ENCODE measurements at regions not wholly inside any gene's neighbourhood (a gene's known extent, or its start where the extent isn't known, plus 50 kb on each side); places are given as distances from the start of the nearest gene placed in this dataset.

DNA sequence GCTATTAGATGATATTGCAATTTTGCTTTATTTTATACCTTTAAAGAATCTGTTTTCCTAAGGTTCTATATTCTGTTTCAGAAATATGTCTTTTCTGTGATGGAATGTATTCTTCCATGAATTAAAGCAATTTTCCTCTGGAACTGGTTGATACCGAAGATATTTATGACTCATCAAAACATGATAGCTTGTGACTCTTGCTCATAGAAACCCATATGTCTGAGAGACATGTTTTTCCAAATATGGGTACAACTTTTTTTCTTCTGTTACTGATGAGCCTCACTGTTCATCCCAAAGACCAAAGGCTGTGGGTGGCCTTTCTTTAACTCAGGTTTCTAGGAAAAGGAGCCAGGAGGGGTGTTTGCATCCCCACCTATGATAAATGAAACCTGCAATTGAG is 126.1 kb upstream of the PAPPA start:
- intact Hi-C loops (cut with DNase I, micrococcal nuclease): no loop called here
- DNase-seq (no peak), ATAC-seq (no peak)

DNA sequence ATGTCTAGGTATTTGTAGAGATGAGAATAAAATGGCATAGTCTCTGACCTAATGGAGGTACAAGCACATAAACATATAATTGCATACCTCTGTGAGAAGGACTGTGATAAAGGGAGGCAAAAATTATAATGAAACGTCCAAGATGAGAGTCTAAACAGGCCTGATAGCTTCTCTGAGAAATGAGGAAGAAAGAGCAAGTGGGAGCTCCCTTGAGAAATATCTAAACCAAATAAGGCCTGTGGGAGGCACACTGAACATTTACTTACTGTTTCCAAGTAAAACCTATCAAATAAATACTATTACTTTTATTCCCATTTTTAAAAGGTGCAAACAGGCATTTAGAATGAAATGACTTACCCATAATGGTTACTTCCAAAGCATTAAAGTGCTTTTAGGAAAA is 125.6 kb upstream of the PAPPA start:
- intact Hi-C loops (cut with DNase I, micrococcal nuclease): no loop called here
- ATAC-seq: no peak
- DNase-seq: no peak

DNA sequence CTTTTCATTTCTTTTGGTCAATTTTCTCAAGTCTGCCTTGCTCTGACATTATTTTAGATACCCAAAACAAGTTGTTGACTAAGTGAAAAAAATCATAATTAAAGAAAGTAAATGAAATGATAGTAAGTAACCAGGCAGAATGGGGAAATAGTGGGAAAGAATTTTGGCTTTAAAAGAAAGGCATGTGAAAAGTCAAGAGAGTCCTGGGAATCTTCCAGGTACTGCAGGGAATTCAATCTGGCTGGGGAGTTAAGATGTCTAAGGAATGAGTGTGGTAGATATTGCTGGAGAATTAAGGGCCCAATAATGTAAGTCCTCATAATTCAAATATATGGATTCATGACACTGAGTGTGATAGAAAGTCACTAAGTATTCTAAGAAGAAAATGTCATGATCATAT is 123.1 kb upstream of the PAPPA start:
- ATAC-seq: no peak
- DNase-seq: no peak
- intact Hi-C loops (cut with DNase I, micrococcal nuclease): no loop called here

DNA sequence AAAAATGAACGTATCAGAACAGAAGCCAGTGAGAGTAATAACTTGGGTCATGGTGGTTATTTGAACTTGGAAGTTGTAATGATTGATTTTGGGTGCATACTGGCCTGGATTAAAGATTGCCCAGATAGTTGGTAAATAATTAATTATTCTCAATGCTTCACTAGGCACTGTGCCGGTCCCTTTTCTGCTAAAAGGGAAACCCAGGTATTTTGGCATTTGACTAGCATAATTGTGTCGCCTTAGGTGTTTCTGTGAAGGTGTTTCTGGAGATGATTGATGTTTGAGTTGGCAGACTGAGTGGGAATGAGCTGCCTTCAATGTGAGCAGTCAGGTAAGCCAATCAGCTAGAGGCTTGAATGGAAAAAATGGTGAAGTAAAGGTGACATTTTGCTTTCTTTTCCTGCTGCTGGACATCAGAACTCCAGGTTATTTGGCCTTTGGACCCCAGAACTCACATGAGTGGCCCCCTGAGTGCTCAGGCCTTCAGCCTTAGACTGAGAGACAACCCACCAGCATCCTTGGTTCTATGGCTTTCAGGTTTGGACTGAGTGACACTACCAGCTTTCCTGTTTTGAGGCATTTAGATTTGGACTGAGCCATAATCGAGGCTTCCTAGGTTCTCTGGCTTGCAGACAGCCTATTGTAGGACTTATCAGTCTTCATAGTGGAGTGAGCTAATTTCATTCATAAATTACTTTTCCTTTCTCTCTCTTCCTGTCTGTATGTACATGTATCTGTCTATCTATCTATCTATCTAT is 120.7 kb upstream of the PAPPA start:
- ATAC-seq (no peak), DNase-seq (no peak)
- intact Hi-C loops (cut with DNase I, micrococcal nuclease): no loop called here

DNA sequence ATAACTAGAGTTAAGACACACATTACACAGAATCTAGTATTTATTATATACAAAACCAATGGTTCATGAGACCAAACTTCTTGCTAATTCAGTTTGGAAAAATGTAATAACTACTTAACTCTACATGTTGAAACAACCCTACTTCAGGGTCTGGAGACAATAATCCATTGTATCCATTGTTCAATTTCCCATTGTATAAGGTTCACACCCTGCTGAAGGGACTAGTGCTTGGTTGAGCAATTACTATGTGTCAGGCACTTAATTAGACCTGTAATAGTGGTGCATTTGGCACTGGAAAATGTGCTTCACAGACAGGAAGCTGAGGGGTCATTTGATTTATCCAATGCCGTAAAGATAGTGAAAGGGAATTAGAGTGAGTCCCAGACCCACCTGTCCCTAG is 114.3 kb upstream of the PAPPA start:
- DNase-seq (no peak), ATAC-seq (no peak)
- intact Hi-C loops (cut with DNase I, micrococcal nuclease): no loop called here

DNA sequence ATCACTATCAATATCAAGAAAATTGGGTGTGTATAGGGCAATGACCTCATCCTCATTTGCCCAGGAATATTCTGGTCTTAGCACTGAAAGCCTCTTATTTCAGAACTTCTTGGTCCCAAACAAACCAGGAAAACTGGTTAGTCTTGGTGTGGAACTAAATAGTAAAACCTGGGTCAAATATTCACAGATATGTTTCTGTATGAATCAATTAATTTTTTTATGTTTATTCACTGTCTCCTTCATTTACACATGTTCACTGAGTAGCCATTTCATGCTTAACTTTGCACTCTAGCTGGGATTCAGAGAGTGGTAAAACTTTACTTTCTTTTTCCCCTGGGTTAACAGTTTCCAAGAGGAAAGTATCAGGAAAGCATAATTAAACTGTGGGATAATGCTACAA is 113.7 kb upstream of the PAPPA start:
- ATAC-seq (no peak), DNase-seq (no peak)
- intact Hi-C loops (cut with DNase I, micrococcal nuclease): no loop called here

DNA sequence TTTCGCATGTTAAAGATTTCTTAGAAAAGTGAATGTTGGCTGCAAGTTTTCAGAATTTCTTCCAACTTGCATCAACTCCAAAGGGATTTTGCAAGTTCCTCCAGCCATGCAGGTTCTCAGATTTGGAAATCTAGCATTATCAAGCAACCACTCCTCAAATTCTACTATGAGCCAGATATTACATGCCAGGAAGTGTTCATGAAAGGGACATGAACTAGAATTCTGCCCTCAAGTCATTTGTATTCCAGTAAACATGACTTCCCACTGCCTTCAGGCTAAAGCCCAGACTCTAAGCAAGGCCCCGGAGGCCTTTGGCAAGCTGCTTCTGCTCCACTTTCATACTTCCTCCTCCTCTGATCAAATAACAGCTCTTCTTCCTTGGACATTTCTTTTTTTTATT is 111.3 kb upstream of the PAPPA start:
- intact Hi-C loops (cut with DNase I, micrococcal nuclease): no loop called here
- ATAC-seq: no peak
- no peak for DNase-seq

DNA sequence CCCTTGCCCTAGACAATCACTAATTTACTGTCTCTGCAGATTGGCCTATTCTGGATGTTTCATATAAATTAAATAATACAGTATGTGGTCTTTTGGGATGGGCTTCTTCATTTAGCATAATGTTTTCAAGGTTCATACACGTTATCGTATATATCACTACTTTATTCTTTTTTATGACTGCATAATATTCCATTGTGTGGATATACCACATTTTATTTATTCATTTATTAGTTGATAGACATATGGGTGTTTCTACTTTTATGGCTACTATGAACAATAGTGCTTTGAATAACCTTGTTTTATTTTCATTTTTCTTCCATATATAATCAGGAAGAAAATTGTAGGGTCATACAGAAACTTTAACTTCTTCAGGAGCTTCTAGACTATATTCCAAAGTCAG is 108.5 kb upstream of the PAPPA start:
- DNase-seq (no peak), ATAC-seq (no peak)
- intact Hi-C loops (cut with DNase I, micrococcal nuclease): no loop called here

DNA sequence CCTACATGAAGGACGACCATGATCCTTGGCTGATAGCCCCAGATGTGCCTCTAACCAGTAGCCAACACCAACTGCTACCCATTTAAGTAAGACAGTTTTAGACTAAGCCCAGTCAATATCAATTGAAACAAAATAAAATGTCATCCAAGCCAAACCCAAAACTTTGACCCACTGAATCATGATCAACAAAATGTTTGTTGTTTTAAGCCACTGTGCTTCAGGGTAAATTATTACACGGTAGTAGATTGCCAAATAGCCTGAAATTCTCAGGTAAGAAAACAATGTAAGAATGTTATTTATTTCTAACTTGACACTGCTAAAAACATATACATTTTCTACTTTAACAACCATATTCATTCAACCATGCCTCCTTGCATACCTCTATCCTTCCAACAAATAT is 105.5 kb upstream of the PAPPA start:
- DNase-seq: no peak
- ATAC-seq: no peak
- intact Hi-C loops (cut with DNase I, micrococcal nuclease): no loop called here

DNA sequence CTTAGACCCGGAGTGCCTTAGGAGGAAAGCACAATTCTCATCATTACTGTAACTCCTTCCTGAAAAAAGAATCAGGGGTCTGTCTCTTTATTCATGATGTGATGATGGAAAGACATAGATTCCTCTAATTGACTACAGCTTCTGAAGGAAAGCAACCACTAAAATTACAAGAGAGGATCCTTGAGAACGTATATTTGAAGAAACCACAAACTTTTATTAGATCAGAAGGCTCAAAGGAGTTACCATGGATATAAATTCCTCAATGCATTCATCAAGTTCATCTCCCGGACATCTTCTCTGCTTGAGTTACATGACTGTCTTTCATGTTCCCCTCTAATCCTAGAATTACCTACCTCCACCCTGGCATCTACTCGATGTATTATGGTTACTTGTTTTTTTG is 104.1 kb upstream of the PAPPA start:
- DNase-seq: no peak
- ATAC-seq: no peak
- intact Hi-C loops (cut with DNase I, micrococcal nuclease): no loop called here

DNA sequence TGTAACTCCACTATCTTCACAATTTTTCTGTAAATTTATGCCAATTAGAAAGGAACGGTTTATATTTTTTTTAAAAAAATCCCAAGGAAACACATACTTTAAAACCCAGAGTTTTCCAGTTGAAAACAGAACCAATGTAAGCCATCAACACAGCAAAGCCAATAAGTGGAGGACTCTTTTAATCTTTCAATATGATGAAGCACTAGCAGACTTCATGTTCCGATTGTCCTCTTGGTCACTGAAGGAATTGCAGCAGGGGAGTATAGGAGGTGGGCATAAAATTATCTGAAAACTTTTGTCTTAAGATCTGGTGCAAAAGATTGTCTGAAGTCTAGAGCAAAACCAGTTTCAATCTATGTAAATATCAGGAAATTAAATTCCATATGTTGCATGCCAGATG is 102.1 kb upstream of the PAPPA start:
- no peak for DNase-seq
- ATAC-seq: no peak
- intact Hi-C loops (cut with DNase I, micrococcal nuclease): no loop called here

DNA sequence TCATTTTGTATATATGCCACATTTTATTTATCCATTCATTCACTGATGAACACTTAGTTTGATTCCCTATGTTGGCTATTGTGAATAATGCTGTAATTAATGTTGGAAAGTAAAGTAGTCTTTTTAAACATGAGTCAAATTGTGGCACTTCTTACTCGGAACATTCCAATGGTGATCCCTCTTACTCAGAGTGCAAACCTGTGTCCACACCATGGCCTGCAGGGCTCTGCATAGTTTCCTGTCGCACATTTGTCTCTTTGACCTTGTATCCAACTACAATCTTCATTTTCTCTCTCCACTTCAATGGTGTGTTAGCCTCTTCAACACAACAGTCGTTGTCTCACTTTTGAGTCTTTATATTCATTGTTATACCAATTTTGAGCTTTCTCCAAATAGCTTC is 98.1 kb upstream of the PAPPA start:
- no peak for ATAC-seq
- no peak for DNase-seq
- intact Hi-C loops (cut with DNase I, micrococcal nuclease): no loop called here

DNA sequence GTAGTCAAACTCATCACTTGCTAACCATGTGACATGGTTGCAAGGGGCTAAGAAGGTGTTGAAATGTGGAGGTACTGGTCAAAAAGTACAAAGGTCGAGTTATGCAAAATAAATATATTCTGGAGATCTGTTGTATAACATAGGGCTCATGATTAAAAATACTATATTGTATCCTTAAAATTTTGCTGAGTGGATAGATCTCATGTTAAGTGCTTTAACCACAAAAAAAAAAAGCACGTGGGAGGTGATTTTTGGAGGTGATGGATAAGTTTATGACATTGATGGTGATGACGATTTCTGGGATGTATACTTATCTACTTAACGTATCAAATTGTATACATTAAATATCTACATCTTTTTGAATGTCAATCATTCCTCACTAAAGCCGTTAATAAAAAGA is 96.2 kb upstream of the PAPPA start:
- intact Hi-C loops (cut with DNase I, micrococcal nuclease): no loop called here
- no peak for DNase-seq
- no peak for ATAC-seq

DNA sequence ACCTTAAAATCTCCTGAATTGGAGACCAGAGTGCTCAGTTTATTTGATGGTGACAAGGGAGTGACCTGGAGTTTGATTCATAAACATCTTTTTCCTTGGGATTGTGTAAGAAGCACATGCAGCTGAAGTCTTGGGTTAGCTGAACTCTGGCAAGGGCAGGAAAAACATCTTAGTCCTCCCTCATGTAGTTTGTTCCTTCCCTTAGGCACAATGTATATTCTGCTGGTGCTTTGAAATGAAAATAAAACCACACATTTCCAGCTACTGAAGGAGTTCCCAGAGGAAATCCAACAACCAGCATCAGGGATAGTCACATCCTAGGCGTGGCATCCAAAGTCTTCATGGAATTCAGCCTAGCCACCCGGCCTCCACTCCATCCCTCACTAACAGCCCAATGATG is 95.2 kb upstream of the PAPPA start:
- DNase-seq: no peak
- intact Hi-C loops (cut with DNase I, micrococcal nuclease): no loop called here
- no peak for ATAC-seq

DNA sequence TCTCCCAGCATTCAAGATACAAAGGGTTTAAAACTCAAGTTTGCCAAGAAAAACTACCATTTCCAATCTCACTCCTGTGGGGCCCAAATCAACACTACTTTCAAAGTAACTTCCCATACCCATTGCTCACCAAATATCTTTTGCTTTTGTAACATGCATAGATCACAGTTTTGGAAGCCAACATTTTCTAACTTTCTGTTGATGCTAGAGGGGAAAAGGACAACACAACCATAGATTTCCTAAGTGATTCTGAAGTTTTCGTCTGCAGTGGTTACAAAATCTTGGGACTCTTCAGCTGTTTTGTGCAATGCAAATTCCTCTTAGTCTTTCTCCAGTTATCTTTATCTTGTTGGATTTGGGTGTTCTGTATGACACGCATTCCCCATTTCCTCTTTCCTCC is 94.1 kb upstream of the PAPPA start:
- ATAC-seq (no peak), DNase-seq (no peak)
- intact Hi-C loops (cut with DNase I, micrococcal nuclease): no loop called here

DNA sequence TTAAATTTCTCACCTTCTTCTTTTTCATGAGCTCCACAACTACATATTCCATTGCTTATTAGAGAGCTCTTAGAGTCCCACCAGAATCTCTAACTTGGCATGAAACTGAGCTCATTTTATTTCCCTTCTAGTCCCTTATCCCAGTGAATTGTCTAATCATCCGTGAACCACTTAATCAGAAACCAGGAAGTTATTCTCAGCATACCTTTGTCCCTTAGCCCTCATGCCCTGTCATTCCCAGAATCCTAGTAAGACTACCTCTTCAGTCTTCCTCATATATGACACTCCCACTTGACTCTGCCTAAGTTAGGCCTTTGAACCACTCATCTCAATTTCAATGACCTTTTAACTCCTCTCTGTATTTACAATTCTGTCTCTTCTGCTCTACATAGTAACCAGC is 93.0 kb upstream of the PAPPA start:
- no peak for ATAC-seq
- intact Hi-C loops (cut with DNase I, micrococcal nuclease): no loop called here
- DNase-seq: no peak

DNA sequence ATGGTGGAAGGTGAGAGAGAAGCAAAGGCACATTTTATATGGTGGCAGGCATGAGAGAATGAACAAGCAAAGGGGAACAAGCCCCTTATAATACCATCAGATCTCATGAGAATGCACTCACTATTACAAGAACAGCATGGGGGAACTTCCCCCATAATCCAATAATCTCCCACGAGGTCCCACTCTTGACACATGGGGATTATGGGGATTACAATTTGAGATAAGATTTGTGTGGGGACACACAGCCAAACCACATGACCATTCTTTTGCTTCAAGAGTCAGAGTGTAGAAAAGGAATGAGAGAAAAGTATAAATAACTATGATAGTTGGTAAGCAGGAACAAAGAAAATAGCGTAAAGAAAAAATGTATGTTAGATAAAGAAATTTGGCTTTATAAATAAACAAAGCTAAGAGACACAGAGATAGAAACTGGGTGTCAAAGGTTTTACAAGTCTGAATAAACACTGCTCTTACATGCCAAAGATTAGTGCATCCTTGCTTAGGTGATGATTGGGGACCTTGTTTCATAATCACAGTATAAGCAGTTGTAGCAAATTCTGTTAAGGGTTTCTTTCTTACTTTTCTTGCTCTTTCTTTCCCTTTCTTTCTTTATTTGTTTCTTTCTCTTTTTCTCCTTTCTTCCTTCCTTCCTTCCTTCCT is 91.9 kb upstream of the PAPPA start:
- no peak for DNase-seq

DNA sequence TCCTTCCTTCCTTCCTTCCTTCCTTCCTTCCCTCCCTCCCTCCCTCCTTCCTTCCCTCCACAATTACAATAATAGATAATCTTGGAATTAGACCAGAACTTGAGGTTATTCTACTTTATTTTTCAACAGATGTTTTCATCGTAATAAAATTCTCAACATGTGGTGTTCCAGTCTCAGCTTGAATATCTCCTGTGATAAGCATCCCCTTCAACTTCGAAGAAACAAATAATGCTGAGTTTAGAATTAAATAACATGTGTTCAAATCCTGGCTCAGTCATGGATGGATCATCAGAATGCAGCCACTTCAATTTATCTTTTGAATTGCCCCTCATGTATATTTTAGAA is 91.4 kb upstream of the PAPPA start:
- DNase-seq (no peak), ATAC-seq (no peak)
- intact Hi-C loops (cut with DNase I, micrococcal nuclease): no loop called here

More for the DNA sequence above, 91.9 kb upstream of the PAPPA start:
- intact Hi-C loops (cut with DNase I, micrococcal nuclease): no loop called here
- ATAC-seq: no peak

DNA sequence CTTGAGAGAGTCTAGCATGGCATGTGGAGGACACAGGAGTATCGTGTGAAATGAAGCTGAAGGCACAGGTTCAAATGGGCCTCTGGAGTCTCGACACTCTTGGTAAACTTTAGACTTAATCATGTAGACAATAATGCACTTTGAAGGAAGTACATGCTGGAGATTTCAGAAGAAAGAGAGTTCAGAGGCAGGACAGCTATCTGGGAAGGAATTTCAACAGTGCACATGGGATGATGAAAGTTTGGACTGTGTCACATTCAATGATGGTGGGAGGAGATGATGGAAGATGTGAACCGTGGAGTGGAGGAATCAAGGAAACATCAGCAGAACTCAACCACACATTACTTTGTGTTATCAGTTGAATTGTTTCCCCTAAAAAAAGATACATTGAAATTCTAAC is 88.6 kb upstream of the PAPPA start:
- ATAC-seq: no peak
- intact Hi-C loops (cut with DNase I, micrococcal nuclease): no loop called here
- DNase-seq: no peak

DNA sequence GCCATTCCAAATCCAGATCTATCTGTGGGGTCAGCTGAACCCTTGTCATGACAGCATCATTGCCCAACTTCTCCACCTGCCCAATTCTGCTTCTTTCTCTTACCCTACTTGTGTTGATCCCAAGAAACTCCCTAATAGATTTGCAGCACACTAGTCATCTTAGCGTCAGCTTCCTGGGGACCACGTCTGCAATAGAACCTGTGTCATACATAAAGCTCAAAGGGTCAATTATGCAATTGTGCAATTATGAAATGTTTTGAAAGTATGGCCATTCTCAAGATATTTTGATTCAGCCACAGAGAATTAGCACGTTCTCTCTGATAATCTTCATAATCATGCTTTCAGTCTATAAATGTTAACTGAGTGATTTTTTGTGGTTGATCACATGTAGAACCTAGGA is 87.4 kb upstream of the PAPPA start:
- intact Hi-C loops (cut with DNase I, micrococcal nuclease): no loop called here
- no peak for DNase-seq
- no peak for ATAC-seq

DNA sequence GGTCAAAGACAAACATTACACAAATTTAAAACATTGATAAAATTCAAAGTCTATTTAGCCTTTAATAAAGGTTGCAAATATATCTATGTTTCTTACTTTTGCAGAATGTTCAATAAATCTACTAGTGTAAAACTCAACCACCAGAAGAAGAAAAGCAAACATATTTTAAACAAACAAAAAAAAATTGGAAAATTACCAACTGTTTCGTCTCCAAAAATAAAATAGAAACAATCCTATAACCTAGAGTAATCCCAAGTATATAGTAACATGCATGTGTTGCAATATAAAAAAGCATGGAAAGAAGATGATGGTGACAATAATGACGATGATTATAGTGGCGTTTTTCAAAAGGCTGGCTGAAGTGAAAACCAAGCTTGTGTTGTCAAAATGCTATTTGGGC is 86.0 kb upstream of the PAPPA start:
- DNase-seq (no peak), ATAC-seq (no peak)
- intact Hi-C loops (cut with DNase I, micrococcal nuclease): no loop called here

Data from left colon (tissue), 2 donors.